ENCODE measurements at regions not wholly inside any gene's neighbourhood (a gene's known extent, or its start where the extent isn't known, plus 50 kb on each side); places are given as distances from the start of the nearest gene placed in this dataset.

GRCh38 chr14:98109326-98109725, 1162.7 kb downstream of the BCL11B start:
- Histone ChIP-seq H3K4ac (ENCODE audit: low read length) (no peak overlapping the region), H2BK15ac (ENCODE audit: low read length) (no peak overlapping the region), H3K79me1 (ENCODE audit: low read depth, low read length) (no peaks in the 10 kb centered on the region), H3K4me3 (ENCODE audit: low read length in 2 of 2) (no peak overlapping the region), H3K18ac (ENCODE audit: low read length) (no peak overlapping the region), H3K9ac (ENCODE audit: low read depth, low read length, poor library complexity) (no peak overlapping the region), H2AFZ (ENCODE audit: low read length) (no peak overlapping the region), H3K4me2 (ENCODE audit: insufficient read depth, low read length, poor library complexity, severe bottlenecking) (no peak overlapping the region), H3K23ac (ENCODE audit: low read depth, low read length, poor library complexity) (no peak overlapping the region), H2BK120ac (ENCODE audit: low read depth, low read length) (no peak overlapping the region), H2AK5ac (ENCODE audit: low read depth, low read length) (no peak overlapping the region), H3K9me3 (replicated peaks in 1 of 2; ENCODE audit: control insufficient read depth in 2 of 2, insufficient read depth in 1 of 2, low read depth in 1 of 2, low read length in 2 of 2) (no peaks in the 10 kb centered on the region), H2BK12ac (ENCODE audit: low read length) (no peak overlapping the region), H3K36me3 (replicated peaks in 1 of 2; ENCODE audit: control insufficient read depth in 2 of 2, insufficient read depth in 2 of 2, low read length in 2 of 2) (no peaks in the 10 kb centered on the region), H3K4me1 (ENCODE audit: control insufficient read depth in 2 of 2, insufficient read depth in 1 of 2, low read depth in 1 of 2, low read length in 2 of 2) (peaks cover 0 to 3% of the 10 kb centered on the region in 2 donors), H3K14ac (ENCODE audit: low read length) (no peak overlapping the region), H2BK5ac (ENCODE audit: low read length) (no peak overlapping the region), H3K27ac (replicated peaks; ENCODE audit: low read length) (no peak overlapping the region), H3K27me3 (ENCODE audit: control insufficient read depth in 3 of 3, insufficient read depth in 3 of 3, low read depth in 1 of 3, low read length in 3 of 3) (no peaks in the 10 kb centered on the region), H4K8ac (ENCODE audit: low read depth, low read length) (no peak overlapping the region), H4K91ac (ENCODE audit: low read depth, low read length, poor library complexity) (no peak overlapping the region)
- WGBS, 2 donors (ENCODE audit: extremely low coverage in 2 of 2, insufficient read length in 2 of 2, insufficient replicate concordance in 1 of 2): no CpG with 5 or more reads among the region's 3 CpGs
- DNase-seq (ENCODE audit: low spot score): no peak

DNA sequence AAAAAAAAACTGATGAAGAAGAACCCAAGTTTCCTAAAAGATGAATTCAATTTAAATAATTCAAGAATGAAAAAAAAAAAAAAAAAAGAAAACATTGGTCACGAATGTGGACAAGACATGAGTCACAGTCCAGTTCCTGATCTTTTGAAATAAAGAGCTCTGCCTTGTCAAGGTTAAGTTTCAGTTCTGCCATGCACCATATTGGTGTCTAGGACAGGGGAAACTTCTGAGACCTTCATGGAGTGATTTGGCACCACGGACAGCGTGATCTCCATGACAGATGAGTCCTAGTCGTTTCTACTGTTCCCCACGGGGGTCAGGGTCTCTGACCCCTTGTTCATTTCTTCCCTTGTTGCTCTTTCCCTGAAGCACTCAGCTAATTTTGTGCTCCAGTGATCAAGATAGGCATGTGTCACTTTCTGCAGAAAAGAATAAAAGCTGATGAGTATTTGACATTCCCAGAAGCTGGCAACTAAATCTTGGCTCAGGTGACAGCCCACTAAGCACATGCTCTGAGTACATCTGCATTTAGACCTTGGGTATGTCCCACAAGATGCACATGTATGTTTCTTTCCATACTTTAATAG, 1159.7 kb downstream of the BCL11B start:
- no peak overlapping the region for H4K8ac ChIP-seq (ENCODE audit: low read depth, low read length)
- H4K91ac ChIP-seq (ENCODE audit: low read depth, low read length, poor library complexity): no peak overlapping the region
- H3K9me3 ChIP-seq (replicated peaks in 1 of 2; ENCODE audit: control insufficient read depth in 2 of 2, insufficient read depth in 1 of 2, low read depth in 1 of 2, low read length in 2 of 2): no peaks in the 10 kb centered on the region
- no peak overlapping the region for H3K4me3 ChIP-seq (ENCODE audit: low read length in 2 of 2)
- H3K27me3 ChIP-seq (ENCODE audit: control insufficient read depth in 3 of 3, insufficient read depth in 3 of 3, low read depth in 1 of 3, low read length in 3 of 3): no peaks in the 10 kb centered on the region
- WGBS, 2 donors (ENCODE audit: extremely low coverage in 2 of 2, insufficient read length in 2 of 2, insufficient replicate concordance in 1 of 2): no CpG with 5 or more reads among the region's 5 CpGs
- H3K27ac ChIP-seq (replicated peaks; ENCODE audit: low read length): no peak overlapping the region
- H3K4ac ChIP-seq (ENCODE audit: low read length): no peak overlapping the region
- no peak overlapping the region for H2AFZ ChIP-seq (ENCODE audit: low read length)
- H3K4me1 ChIP-seq (ENCODE audit: control insufficient read depth in 2 of 2, insufficient read depth in 1 of 2, low read depth in 1 of 2, low read length in 2 of 2): peaks cover 0 to 3% of the 10 kb centered on the region in 2 donors
- H2AK5ac ChIP-seq (ENCODE audit: low read depth, low read length): no peak overlapping the region
- no peak overlapping the region for H2BK15ac ChIP-seq (ENCODE audit: low read length)
- H3K79me1 ChIP-seq (ENCODE audit: low read depth, low read length): no peaks in the 10 kb centered on the region
- no peak overlapping the region for H2BK5ac ChIP-seq (ENCODE audit: low read length)
- H2BK12ac ChIP-seq (ENCODE audit: low read length): no peak overlapping the region
- no peak overlapping the region for H2BK120ac ChIP-seq (ENCODE audit: low read depth, low read length)
- no peak overlapping the region for H3K23ac ChIP-seq (ENCODE audit: low read depth, low read length, poor library complexity)
- H3K4me2 ChIP-seq (ENCODE audit: insufficient read depth, low read length, poor library complexity, severe bottlenecking): no peak overlapping the region
- no peak for DNase-seq (ENCODE audit: low spot score)
- H3K14ac ChIP-seq (ENCODE audit: low read length): no peak overlapping the region
- no peak overlapping the region for H3K9ac ChIP-seq (ENCODE audit: low read depth, low read length, poor library complexity)
- no peaks in the 10 kb centered on the region for H3K36me3 ChIP-seq (replicated peaks in 1 of 2; ENCODE audit: control insufficient read depth in 2 of 2, insufficient read depth in 2 of 2, low read length in 2 of 2)
- no peak overlapping the region for H3K18ac ChIP-seq (ENCODE audit: low read length)

- Histone ChIP-seq H3K14ac (ENCODE audit: low read length) (no peak overlapping the region), H2BK15ac (ENCODE audit: low read length) (no peak overlapping the region), H2BK5ac (ENCODE audit: low read length) (no peak overlapping the region), H3K9me3 (replicated peaks in 1 of 2; ENCODE audit: control insufficient read depth in 2 of 2, insufficient read depth in 1 of 2, low read depth in 1 of 2, low read length in 2 of 2) (peaks cover 0 to under 1% of the 10 kb centered on the region in 2 donors), H3K79me1 (ENCODE audit: low read depth, low read length) (no peaks in the 10 kb centered on the region), H2BK120ac (ENCODE audit: low read depth, low read length) (no peak overlapping the region), H3K4ac (ENCODE audit: low read length) (no peak overlapping the region), H3K4me2 (ENCODE audit: insufficient read depth, low read length, poor library complexity, severe bottlenecking) (no peak overlapping the region), H3K18ac (ENCODE audit: low read length) (no peak overlapping the region), H3K23ac (ENCODE audit: low read depth, low read length, poor library complexity) (no peak overlapping the region), H3K27me3 (ENCODE audit: control insufficient read depth in 3 of 3, insufficient read depth in 3 of 3, low read depth in 1 of 3, low read length in 3 of 3) (no peaks in the 10 kb centered on the region), H3K36me3 (replicated peaks in 1 of 2; ENCODE audit: control insufficient read depth in 2 of 2, insufficient read depth in 2 of 2, low read length in 2 of 2) (no peaks in the 10 kb centered on the region), H3K4me3 (ENCODE audit: low read length in 2 of 2) (no peak overlapping the region), H3K4me1 (ENCODE audit: control insufficient read depth in 2 of 2, insufficient read depth in 1 of 2, low read depth in 1 of 2, low read length in 2 of 2) (peaks cover 0 to 3% of the 10 kb centered on the region in 2 donors), H2AK5ac (ENCODE audit: low read depth, low read length) (no peak overlapping the region), H4K8ac (ENCODE audit: low read depth, low read length) (no peak overlapping the region), H4K91ac (ENCODE audit: low read depth, low read length, poor library complexity) (no peak overlapping the region), H3K9ac (ENCODE audit: low read depth, low read length, poor library complexity) (no peak overlapping the region), H2BK12ac (ENCODE audit: low read length) (no peak overlapping the region), H2AFZ (ENCODE audit: low read length) (no peak overlapping the region), H3K27ac (replicated peaks; ENCODE audit: low read length) (no peak overlapping the region)
- DNase-seq (ENCODE audit: low spot score): no peak
- WGBS, 2 donors (ENCODE audit: extremely low coverage in 2 of 2, insufficient read length in 2 of 2, insufficient replicate concordance in 1 of 2): no CpG with 5 or more reads among the region's 3 CpGs
These were observed 1157.7 kb downstream of the BCL11B start for GRCh38 chr14:98114122-98114895.

DNA sequence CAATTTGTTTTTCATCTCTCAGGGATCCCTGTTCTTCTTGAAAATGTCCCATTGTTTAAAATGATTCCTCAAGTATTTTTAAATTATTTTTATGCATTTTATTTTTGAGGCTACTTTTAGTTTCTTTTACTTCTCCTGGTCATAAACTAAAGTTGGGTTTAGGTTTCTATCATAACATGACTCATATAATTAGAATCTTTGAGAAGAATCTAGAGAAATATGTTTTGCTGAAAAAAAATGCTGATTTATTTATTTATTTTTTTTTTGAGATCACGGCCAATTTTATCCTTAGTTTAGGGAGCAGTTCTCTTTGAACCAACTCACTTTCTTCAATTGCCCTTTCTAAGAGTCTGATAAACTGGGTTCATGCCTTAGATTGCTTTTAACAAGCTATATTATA, 1157.1 kb downstream of the BCL11B start:
- H2BK5ac ChIP-seq (ENCODE audit: low read length): no peak overlapping the region
- no peak overlapping the region for H4K8ac ChIP-seq (ENCODE audit: low read depth, low read length)
- peaks cover 0 to 3% of the 10 kb centered on the region in 2 donors for H3K4me1 ChIP-seq (ENCODE audit: control insufficient read depth in 2 of 2, insufficient read depth in 1 of 2, low read depth in 1 of 2, low read length in 2 of 2)
- no peak overlapping the region for H3K9ac ChIP-seq (ENCODE audit: low read depth, low read length, poor library complexity)
- WGBS, 2 donors (ENCODE audit: extremely low coverage in 2 of 2, insufficient read length in 2 of 2, insufficient replicate concordance in 1 of 2): no CpG with 5 or more reads among the region's 1 CpG
- H3K4ac ChIP-seq (ENCODE audit: low read length): no peak overlapping the region
- H3K27me3 ChIP-seq (ENCODE audit: control insufficient read depth in 3 of 3, insufficient read depth in 3 of 3, low read depth in 1 of 3, low read length in 3 of 3): no peaks in the 10 kb centered on the region
- no peak overlapping the region for H3K27ac ChIP-seq (replicated peaks; ENCODE audit: low read length)
- no peak overlapping the region for H2BK12ac ChIP-seq (ENCODE audit: low read length)
- no peak overlapping the region for H2BK120ac ChIP-seq (ENCODE audit: low read depth, low read length)
- no peak overlapping the region for H2AFZ ChIP-seq (ENCODE audit: low read length)
- no peaks in the 10 kb centered on the region for H3K36me3 ChIP-seq (replicated peaks in 1 of 2; ENCODE audit: control insufficient read depth in 2 of 2, insufficient read depth in 2 of 2, low read length in 2 of 2)
- H3K23ac ChIP-seq (ENCODE audit: low read depth, low read length, poor library complexity): no peak overlapping the region
- H3K4me3 ChIP-seq (ENCODE audit: low read length in 2 of 2): no peak overlapping the region
- no peak overlapping the region for H2AK5ac ChIP-seq (ENCODE audit: low read depth, low read length)
- no peak overlapping the region for H3K4me2 ChIP-seq (ENCODE audit: insufficient read depth, low read length, poor library complexity, severe bottlenecking)
- no peak overlapping the region for H3K18ac ChIP-seq (ENCODE audit: low read length)
- H3K79me1 ChIP-seq (ENCODE audit: low read depth, low read length): no peaks in the 10 kb centered on the region
- H3K9me3 ChIP-seq (replicated peaks in 1 of 2; ENCODE audit: control insufficient read depth in 2 of 2, insufficient read depth in 1 of 2, low read depth in 1 of 2, low read length in 2 of 2): peaks cover 0 to 2% of the 10 kb centered on the region in 2 donors
- no peak overlapping the region for H3K14ac ChIP-seq (ENCODE audit: low read length)
- no peak overlapping the region for H4K91ac ChIP-seq (ENCODE audit: low read depth, low read length, poor library complexity)
- no peak overlapping the region for H2BK15ac ChIP-seq (ENCODE audit: low read length)
- DNase-seq (ENCODE audit: low spot score): no peak
